NCI-H510A (cell line): ENCODE measurements at regions not wholly inside any gene's neighbourhood (a gene's known extent, or its start where the extent isn't known, plus 50 kb on each side); places are given as distances from the start of the nearest gene placed in this dataset.
"Not testable (repeated sequence)": the region's sequence is repeated elsewhere in the genome, so short reads cannot be mapped to it uniquely, and the experiment has no call there.

ENCODE experiments used
- DNase-seq: peaks from one replicate; lab custom pipeline; 2025; lab: John Stamatoyannopoulos, UW

DNA sequence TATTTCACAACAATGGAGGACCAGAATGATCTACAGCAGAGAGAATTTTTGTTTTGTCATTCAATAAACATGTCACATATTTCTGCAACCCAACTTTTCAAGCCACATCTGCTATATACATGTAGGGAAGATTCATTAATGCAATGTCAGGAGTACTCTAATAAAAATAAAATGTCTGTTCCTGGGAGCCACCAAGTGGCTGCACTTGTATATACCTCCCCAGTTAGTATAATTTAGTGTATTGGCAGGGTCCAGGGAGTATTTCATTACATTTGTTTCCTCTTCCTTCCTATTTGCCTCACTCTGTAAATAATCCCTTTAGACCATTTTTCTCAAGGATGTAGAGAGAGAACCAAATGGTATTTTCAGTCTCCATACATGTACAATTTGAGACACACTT is 1169.0 kb downstream of the DIAPH3 start:
- DNase-seq: no peak

DNA sequence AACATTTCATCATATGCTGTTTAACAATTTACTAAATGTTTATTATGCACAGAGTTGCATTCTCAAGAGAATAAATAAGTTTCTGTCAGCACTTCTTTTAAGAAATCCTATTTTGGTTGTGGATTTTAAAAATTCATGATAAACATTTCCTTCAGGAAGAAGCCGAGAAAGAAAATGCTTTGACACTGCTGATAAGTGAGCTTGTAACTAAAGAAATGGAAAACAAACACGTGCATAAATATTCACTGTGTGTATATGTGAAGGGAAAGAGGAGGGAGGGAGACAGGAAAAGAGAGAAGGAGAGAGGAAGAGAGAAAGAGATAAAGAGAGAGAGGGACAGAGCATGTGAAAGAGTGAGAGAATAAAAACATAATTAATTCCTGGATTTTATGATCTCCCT is 1165.0 kb downstream of the DIAPH3 start:
- no peak for DNase-seq

DNA sequence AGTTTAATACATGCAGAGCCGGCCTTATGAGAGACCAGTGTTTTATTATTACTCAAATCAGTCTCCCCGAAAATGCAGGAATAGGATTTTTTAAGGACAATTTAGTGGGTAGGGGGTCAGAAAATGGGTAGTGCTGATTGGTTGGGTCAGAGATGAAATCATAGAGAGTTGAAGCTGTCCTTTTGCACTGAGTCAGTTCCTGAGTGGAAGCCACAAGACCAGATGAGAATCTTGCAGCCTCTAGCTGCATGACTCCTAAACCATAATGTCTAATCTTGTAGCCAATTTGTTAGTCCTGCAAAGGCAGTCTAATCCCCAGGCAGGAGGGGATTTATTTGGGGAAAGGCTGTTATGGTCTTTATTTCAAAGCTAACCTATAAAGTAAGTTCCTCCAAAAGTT is 1163.9 kb downstream of the DIAPH3 start:
- DNase-seq: no peak

DNA sequence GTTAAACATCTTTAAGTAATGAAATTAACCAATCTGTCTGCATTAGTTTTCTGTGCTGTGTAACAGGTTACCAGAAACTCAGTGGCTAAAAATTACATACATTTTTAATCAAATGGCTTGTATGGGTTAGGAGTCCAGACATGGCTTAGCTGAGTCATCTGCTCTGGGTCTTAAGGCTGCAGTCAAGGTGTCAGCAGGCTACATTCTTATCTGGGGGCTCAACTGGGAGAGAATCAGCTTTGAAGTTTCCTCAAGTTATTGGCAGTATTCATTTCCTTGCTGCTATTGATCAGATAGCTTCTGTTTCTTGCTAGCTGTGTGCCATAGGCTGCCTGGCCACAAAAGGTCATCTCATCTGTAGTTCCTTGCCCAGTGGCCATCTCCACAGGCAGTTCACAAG is 1163.0 kb downstream of the DIAPH3 start:
- no peak for DNase-seq

DNA sequence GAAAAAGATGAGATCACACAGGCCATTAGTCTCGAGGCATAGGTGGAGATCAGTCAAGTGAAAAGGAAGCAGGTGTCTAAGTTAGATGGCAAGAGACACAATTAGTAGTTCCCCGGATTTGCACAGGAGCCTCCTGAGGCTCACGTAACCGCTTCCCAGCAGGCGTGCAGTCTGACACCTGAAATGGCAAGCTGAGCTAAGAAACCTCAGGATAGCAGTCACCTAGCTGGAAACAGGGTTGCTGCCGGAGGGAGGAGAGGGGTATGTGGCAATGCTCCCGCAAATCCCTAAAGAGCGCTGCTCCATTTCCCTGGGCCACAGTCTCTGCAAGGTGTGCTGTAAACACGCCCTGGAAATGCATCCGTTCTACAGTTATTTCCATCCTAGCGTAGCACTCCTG is 1151.0 kb downstream of the DIAPH3 start:
- DNase-seq: no peak

DNA sequence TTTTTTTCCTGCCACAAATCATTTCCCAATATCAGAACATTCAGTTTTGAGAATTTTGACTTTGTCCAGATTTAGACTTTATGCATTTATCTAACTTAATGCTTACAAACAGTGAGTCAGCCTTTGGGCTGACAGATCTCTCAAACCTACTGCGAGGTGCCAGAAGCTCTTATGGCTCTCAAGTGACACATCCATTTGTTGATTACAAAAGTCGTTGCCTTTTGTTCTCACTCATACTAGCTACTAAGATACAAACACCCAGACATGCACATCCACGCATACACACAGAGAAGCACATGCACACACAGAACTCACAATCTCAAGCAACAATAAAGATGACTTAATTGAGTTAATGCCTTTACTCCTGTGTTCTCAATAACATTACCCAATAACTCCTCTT is 1147.5 kb downstream of the DIAPH3 start:
- DNase-seq: no peak

DNA sequence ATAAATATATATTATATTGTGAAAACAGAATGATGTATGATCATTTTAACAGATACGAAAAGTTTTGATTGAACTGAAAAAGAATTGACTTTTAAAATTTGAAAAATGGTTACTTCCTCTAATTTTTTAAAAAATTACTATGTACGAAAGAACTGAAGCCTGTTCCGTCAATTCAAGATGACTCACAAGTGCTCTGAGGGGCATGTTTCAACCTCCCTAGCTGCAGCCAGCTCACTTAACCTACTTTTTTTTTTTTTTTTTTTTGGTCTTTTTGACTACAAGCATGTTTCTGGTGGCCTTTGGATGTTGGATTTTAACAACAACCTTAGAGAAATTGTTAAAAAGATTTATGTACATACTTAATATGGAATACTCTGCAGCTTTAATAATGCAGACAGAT is 1139.3 kb downstream of the DIAPH3 start:
- DNase-seq: no peak

DNA sequence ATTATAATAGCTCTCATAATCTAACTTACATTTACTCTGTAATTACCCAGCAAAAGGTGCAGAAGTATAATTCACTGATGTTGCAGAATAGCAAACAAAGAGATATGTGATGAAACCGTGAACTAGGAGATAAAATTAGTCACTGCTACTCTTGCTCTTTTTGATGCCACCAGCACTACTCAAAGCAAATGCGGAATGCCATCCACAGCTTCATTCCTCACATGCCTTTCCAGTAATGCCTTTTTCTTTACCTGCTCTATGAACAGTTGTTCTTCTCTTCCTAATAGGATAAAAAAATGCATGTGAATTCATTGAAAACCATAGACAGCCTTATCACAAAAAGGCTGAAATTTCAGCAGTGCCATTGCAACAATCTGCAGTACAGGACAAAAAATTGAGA is 1129.5 kb downstream of the DIAPH3 start:
- no peak for DNase-seq

DNA sequence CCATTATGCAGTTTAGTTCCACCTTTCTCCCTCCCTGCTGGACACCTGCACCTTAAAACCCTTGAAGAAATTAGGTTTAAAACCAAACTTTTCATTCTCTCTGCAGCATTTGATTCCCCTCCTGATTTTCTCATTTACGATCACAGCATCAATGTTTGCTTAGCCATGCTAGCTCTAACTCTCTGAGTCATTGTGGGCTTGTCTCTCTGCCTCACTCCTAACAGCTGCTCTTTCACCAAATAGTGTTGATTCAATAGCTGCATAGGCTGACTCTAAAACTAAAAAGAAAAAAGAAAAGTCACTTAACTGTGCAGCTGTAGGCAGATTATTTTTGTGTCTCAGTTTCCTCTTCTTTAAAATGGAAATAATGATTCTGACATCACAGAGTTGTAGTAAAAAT is 1124.9 kb downstream of the DIAPH3 start:
- DNase-seq: no peak

DNA sequence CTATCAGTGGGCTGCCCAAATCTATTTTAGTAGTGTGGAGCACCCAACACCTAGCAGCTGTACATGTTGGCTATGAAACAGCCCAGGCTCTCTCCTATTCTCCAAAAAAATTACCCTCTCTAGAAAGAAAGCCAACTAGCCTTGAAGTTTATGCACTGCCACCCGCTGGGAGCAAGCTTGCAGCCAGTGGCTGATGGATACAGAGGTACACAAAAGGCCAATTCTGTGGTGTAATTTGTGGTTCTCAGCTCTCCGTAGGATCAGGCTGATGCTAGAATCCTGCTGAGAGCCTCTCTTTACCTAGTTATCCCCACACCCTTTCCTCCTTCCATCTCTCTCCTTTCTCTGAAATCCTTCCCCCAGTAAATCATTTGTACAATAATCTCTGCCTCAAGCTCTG is 1120.7 kb downstream of the DIAPH3 start:
- no peak for DNase-seq

DNA sequence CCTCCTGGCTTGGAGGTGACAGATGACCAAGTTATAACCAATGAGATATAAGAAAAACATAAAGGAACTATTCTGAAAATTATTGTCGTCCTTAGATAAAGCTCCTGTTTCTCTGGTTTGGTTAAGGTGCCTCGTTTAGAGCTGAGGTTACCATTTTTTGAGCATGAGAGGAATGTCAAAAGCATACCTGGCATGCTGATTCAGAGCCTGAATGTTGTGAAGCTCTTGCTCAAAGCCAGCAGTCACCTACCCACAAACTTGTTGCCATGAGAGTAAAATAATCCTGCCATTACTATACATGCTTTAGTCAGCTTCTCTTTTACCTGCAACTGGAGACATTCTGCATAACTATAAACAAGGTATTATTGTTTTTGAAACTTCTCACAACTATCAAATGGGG is 1116.2 kb downstream of the DIAPH3 start:
- no peak for DNase-seq

DNA sequence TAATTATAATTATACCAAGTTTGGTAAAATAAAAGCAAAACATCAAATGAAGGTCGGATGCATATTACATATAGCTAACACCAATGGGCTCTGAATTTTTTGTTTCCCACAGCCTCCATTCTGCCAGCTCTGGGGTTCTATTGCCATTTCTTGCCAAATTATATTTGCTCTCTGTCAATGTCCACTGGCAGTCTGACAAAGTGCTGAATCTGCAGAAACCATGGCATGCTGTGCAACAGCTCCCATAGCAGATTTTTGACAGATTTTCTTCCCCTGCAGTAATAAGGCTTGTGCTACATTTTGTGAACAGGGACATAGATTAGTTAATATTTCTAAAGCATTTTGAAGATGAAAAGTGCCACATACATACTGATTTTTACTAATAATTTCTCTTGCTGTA is 1102.1 kb downstream of the DIAPH3 start:
- DNase-seq: no peak

DNA sequence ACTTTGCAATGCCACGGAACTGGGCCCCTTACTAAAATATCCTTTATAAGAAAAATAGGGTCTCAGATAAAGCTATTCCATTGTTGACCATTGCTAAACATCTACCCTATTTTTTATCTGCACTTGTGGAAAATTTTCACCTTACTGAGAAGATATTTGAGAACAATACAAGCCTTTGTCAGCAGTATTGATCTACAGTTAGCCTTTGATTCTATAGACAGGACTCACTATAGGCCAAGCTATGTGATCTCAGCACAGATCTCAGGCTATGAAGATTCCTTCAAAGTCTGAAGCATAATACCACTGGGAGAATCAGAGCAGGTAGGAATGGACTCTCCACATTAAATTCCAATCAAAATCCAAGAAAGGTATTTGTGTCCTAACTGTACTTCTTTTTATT is 1099.7 kb downstream of the DIAPH3 start:
- DNase-seq: no peak

DNA sequence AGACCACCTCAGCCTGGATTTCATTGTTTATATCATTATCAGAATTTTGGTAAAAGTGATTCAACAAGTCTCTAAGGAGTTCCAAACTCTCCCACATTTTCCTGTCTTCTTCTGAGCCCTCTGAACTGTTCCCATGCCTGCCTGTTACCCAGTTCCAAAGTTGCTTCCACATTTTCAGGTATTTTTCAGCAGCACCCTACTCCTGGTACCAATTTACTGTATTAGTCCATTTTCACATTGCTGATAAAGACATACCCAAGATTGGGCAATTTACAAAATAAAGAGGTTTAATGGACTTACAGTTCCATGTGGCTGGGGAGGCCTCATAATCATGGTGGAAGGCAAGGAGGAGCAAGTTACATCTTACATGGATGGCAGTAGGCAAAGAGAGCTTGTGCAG is 1087.3 kb downstream of the DIAPH3 start:
- not testable (repeated sequence) for DNase-seq

DNA sequence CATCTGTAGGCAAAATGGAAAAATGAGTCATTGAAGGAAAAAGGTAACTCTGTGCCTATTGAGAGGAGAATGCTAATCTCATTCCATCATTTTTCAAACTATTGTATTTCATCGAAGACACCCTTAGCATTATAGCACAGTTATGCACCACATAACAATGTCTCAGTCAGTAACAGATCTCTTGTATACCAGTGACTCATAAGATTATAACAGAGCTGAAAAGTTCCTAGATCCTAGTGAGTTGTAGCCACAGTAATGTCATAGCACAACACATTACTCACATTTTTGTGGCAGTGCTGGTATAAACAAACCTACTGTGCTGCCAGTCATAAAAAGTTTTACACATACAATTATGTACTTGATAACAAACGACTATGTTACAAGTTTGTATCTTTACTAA is 1077.6 kb downstream of the DIAPH3 start:
- DNase-seq: no peak

DNA sequence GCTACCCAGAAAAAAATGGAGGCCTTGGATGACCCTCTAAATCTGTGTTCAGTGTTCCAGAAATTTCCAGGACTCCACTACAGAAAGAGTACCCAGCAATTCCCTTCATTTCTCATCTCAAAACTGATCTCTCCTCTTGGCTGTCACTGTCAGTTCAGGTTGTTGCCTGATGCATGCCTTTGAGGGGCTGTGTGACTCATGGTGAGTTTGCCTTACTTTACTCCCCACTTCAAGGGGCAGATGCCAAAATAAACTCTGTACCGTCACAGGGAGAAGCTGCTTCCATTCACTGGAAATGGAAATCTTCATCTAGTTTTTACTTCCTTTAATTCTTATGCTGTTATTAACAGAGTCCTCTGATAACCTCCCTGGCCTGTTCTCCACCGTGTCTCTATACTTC is 1075.0 kb downstream of the DIAPH3 start:
- no peak for DNase-seq

DNA sequence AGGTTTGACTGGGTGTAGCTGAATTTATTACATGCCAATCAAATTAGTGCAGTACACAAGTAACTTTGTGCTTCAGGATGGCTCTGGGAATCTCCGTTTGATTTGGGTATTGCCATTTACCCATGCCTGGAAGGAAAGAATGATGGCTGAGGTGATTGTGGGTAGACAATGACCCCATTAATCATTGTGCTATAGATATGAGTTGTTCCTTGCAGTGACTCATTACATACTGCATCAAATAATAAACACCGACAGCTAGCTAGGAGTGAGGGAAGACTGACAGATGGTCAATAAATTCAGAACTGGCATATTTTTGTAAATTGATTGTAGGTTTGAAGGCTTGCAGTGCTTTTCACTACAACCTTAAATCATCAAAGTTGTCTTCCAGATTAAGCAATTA is 1069.5 kb downstream of the DIAPH3 start:
- DNase-seq: no peak

DNA sequence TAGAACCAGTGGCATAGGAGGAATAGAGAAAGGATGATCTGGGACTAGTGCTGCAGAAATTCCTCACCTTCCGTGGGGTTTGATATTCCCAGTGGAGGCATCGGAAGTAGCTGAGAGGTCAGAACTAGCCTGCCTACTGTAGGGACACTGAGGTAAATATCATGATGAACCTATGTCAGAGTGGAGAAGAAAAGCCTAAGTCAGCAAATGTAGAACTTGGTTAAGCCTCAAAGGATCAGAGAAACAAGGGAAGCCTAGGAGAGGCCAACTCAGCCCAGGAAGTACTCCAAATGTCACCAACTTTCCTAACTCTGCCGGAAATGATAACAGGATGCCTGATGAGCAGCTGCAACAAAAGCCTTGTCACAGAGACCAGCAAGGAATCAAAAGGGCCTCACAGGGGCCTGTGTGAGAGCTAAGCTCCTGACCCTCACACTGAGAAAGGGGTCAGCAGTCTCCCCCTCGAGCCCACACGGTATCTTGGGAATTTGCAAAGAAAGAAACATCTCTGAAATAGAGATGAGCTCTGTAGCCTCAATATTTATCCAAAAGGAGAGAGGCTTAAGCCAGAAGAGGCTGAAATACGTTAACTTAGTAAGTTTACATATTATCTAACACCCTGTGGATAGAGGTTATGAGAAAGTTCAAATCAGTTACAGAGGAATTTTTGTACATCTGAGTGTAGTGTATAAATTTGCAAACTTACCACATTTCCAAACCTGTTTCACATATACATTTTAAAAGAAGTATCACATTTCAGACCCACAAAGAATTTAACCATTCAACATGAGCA is 1064.3 kb downstream of the DIAPH3 start:
- DNase-seq: no peak

DNA sequence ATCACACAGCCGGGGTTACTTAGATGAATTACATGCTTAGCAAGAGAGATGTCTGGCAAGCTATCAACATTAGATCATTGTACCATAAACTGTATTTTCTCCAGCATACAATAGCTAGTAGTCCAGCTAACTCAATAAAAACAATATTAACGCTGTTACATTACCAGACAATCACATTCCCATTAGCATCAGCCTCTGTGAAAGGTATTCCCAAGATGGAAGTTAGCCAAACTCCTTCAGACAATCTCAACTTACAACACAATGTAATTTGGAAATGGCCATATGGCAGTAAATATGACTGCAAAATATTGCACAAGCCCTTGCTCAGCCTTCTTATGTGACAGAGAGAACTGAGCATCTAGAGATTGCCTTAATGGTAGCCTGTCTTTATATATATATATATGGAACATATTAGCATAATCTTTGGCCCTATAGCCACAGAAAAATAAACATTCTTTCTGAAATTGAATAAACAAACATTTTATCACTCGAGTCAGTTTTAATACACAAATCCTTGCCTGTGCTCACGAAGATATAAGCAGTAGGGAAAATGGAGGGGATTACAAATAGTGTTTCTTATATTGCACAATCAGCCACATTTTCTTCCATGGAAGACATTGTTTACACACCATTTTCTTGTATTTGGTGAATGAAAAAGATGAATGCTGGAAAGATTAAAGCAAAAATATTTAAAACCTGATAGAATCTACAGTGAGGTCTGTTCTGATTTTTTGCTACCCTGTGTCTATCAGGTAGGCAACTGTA is 1060.5 kb downstream of the DIAPH3 start:
- DNase-seq: no peak

DNA sequence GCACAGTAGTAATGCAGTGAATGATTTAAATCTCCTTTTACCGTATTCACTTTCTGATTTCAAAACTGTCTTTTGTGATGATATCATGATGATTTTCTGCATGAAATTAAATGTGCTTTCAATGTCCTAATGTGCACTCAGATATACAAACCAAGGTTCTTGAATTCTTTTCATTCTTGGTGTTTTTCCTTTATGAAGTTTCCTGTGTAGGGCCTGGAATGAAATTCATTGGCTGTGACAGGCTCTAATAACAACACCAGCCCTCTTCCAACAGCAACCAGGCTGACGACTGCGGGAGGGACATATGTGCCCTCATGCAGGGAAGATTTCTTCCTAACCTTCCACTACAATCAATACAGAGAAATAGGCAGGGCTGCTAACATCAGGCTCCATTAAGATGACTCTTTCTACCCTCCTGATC is 1052.0 kb downstream of the DIAPH3 start:
- DNase-seq: no peak

DNA sequence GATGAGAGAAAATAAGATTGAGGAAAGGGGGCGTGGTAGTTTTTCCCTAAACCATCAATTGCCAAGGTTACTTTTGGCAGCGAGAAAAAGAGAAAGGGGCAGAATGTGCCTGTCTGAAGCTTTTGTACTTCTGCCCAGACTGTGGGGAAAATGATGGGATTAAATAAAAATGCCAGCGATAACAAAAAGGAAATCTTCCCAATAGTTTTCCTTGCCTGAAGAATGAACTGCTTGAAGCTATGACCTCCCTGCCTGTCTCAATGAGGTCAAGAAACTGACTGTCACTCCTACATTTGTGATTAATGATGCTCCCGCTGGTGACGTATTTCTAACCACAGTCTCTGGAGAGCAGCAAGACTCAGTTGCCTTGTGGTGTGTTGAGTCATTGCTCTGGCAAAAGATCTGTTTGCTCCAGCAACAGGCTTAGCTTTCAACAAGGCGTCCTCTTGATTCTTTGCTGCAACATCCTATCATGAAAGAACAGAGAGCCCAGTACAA is 1051.5 kb downstream of the DIAPH3 start:
- DNase-seq: no peak

DNA sequence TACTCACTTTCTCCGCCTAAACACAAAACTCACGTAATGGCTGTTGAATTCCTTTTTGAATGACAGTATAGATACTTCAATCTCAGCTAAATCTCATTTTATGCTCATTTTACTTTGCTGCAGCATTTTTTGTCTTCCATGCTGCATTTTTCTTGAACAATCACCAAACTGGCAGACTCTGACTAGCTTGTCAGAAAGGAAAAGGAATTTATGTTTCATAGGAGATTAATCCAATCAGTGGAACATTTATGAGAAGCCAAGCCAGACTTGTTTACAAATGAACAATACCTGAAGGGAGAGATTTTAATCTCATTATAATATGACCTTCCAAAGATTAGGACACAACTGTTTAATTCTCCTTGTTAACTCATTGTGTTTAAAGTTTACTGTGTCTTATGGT is 1044.3 kb downstream of the DIAPH3 start:
- no peak for DNase-seq

DNA sequence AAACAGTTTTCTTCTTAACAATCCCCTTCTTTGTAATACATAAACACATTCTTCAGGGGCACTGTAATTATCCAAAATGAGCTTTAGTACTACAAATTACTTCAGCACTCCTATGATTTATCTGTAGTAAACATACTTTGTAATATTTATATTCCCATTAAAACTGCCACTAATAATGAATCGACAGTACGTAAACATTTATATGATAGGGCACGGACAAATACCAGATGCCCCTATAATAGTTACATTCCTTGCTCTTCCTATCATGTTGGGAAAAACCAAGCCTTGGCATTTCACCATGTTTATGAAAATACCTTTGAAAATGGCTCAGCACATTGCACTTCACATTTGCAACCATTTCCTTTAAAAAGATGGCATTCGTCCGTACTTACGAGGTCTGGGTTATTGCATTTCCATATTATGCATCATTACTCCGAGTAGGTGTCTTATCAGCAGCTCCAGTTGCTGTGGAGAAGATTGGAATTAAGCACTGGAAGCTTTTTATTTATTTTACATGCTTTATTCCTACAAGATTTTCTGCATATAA is 1043.4 kb downstream of the DIAPH3 start:
- DNase-seq: no peak
